Ovary (tissue), 3 donors: ENCODE measurements at regions not wholly inside any gene's neighbourhood (a gene's known extent, or its start where the extent isn't known, plus 50 kb on each side); places are given as distances from the start of the nearest gene placed in this dataset.

Source experiments
- EP300 ChIP-seq: sonication (generic); formaldehyde crosslinking; IDR thresholded peaks from one replicate; pipeline ENCODE4 v1.6.1; 2017; ENCODE audit warnings: antibody characterized with exemption
- POLR2A ChIP-seq: fragments of 450-650 bp; IDR thresholded peaks from one replicate; pipeline ENCODE4 v1.6.1; 2017; ENCODE audit warnings: antibody characterized with exemption, mild to moderate bottlenecking, moderate library complexity
- TF ChIP-seq, protein P1 (sequence below), 3 donors: fragments of 450-650 bp in 2 of 3; fragments of 200-600 bp in 1 of 3; IDR thresholded peaks; one replicate each; pipeline versions ENCODE4 v1.5.1 to v1.8.0; 2016 to 2022; ENCODE audit warnings: antibody characterized with exemption in 3 of 3, mild to moderate bottlenecking in 1 of 3
- donor health status: DM: no; HTN: no; CAD: no.

DNA sequence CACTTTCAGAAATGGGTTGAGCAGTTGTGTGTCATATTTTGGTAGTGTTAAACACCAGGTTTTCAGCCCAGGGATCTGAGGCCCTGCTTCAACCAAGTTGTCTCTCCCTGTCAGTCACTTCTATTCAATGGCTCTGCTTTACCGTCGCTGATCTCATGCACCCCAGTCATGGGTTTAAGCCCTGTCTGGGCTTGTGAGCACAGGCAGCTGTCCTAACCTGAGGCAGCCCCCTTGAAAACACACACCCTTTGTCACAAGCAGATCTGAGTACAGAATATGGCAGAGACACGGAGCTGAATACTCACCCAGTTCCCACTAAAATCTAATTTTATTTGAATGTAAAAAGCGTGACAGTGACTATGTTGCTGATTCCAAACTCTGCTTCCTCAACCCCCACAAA is 110.6 kb upstream of the GLI3 start:
- TF ChIP-seq, protein P1, sequence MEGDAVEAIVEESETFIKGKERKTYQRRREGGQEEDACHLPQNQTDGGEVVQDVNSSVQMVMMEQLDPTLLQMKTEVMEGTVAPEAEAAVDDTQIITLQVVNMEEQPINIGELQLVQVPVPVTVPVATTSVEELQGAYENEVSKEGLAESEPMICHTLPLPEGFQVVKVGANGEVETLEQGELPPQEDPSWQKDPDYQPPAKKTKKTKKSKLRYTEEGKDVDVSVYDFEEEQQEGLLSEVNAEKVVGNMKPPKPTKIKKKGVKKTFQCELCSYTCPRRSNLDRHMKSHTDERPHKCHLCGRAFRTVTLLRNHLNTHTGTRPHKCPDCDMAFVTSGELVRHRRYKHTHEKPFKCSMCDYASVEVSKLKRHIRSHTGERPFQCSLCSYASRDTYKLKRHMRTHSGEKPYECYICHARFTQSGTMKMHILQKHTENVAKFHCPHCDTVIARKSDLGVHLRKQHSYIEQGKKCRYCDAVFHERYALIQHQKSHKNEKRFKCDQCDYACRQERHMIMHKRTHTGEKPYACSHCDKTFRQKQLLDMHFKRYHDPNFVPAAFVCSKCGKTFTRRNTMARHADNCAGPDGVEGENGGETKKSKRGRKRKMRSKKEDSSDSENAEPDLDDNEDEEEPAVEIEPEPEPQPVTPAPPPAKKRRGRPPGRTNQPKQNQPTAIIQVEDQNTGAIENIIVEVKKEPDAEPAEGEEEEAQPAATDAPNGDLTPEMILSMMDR (IDR thresholded peaks at IDR 0.05) = no peak
- TF ChIP-seq POLR2A (no peak), EP300 (no peak)
